NCI-H774 (cell line): ENCODE measurements at regions not wholly inside any gene's neighbourhood (a gene's known extent, or its start where the extent isn't known, plus 50 kb on each side); places are given as distances from the start of the nearest gene placed in this dataset.
"Not testable (repeated sequence)": the region's sequence is repeated elsewhere in the genome, so short reads cannot be mapped to it uniquely, and the experiment has no call there.

Experiments
- DNase-seq: peaks from one replicate; lab custom pipeline; 2025; lab: John Stamatoyannopoulos, UW

DNA sequence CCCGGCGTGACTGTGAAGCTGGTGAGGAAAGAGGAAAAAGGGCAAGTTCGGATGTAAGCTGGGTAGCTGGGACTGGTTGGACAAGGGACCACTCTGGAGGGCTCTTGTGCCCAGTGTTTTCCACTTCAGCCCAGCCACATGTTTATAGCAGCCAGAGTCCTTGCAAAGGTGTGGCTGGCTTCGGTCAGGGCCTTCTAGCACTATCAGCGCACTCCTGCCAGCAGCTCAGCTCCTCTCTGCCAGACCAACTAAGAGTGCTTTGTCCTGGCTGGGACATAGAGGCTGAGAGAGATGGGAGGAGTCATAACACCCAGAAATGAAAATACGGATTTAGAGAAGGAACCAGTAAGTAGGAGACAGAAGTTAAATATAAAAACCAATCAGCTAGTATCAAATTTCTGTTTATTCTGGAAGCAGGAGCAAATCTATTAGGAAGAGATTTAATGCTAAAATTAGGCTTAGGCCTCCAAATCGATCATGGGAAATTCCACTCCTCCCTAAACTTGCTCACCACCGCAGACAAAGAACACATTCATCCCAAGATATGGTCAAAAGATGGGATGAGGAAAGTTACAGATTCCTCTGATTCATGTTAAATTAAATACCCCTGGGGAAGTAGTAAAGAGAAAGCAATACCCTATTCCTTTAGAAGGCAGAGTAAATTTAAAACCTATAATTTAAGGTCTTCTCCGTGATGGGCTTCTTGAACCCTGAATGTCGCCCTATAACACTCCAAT, 135.0 kb downstream of the RALA start:
- no peak for DNase-seq

DNA sequence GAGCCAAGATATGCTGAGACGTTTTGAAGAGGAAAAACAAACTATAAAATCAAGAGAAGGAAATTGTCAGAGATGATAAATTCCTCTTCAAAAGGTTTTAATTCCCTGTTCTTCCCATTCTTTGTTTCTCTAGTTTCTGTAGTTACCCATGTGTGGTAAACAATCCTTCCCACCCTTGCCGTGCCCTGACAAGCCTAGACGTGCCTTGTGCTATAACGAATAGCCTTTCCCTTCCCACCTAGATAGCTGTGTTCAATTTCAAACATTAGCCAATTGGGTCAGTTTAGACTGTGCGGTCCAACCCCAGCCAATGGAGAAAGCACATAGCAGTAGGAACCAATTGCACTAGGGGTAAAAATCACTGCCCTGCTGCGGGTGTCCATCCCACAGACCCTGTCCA, 138.1 kb downstream of the RALA start:
- DNase-seq: no peak

DNA sequence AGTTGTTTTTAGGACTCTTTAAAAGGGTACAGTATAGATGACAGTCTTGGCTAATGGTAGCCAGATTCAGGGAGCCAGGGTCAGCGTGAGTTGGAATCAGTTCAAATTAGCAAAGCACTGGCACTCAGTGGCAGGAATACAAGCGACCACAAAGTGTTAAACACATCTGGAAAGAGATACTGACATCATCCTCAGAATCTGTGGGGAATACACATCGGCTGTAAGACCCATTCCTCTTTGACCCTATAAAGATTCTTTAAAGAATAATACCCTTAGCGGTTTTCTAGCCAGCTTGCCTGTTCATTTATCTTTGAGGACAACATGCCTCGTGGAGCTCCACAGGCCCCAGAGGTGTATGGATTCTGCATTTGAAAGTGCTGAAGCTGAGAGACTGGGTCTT, 139.1 kb downstream of the RALA start:
- DNase-seq: not testable (repeated sequence)

DNA sequence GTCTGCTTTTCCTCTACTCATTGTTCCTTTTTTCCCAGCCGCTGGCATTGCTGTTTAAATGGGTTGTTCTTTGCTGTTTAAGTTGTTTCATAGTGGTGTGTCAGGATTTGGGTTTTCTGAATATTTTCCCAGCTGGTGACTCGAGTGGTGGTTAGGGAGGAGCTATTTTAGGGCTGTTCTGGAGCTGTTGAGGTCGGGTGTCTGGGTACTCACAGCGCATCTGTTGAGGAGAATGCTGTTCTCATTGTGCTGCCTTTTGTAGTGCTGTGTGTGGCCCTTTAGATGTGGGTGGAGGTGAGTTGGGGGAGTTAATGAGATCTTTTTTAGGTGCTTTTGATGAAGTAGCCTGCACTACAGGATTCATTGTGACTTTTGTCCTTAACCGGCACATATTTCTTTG, 139.5 kb downstream of the RALA start:
- not testable (repeated sequence) for DNase-seq

DNA sequence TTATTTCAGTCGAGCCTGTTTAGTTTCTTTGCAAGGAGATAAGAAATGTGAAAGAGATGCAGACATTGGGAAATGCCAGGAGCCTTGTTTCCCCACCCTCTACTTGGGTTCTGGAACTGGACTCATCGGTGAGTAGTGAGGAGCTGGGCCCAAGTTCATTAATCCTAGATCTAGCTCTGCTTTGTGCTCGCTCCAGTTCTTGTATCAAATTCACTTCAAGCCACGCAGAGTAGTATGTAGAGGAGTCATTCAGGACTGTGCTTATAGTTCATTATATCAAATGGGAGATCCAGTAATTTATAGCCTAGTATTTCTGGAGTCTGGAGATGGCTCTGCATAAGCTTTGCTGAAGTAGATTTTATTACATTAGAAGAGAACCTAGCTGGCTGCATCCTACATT, 142.5 kb downstream of the RALA start:
- DNase-seq: not testable (repeated sequence)

DNA sequence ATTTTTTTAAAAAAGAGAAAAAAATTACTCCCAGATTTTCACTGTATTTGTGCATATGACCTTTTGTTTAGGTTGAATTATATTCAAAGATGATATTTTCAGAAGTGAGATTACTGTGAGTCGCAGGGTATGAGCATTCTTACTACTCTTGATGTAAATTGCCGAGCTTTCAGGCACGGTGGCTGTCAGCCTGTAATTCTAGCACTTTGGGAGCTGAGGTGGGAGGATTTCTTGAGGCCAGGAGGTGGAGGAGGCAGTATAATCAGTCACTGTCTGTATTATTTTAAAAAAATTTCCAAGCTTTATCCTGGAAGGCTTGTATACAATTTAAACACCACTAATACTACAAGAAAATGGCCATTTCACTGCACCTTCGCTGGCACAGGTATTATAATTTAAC, 145.1 kb downstream of the RALA start:
- not testable (repeated sequence) for DNase-seq

DNA sequence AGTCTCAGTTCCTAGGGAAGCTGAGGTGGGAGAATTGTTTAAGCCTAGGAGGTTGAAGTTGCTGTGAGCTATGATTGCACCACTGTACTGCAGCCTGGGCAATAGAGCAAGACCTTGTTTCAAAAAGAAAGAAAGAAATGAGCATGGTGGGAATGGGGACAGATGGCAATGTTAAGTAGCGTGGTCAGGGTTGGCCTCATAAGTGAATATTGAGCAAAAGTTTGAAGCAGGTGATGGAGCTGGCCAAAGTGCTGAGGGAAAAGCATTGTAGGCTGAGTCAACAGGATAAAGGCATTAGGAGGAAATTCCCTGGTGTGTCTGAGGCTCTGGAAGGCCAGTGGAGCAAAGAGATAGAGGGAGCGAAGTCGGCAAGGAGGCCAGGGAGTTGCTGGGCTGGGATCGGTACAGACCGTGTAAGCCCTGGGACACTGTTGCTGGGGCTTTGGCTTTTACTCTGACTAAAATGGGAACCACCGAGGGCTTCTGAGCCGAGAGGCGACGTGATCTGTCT, 151.0 kb downstream of the RALA start:
- DNase-seq: not testable (repeated sequence)

DNA sequence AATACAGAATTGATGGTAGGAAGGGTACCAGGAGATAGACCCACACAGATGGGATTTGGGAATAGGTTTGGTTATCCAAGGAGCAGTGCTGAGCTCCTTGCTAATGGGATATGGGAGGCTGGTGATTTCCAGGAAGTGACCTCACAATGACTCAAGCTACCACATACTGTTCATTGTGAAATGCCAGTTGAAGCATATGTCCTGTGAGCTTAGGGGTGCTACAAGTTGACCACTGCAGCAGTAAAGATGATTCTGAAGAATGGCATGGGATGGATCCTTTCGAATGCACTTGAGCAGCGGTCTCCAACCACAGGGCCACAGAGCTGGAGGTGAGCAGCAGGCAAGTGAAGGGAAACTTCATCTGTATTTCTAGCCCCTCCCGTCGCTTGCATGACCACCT, 158.2 kb downstream of the RALA start:
- DNase-seq: not testable (repeated sequence)

DNA sequence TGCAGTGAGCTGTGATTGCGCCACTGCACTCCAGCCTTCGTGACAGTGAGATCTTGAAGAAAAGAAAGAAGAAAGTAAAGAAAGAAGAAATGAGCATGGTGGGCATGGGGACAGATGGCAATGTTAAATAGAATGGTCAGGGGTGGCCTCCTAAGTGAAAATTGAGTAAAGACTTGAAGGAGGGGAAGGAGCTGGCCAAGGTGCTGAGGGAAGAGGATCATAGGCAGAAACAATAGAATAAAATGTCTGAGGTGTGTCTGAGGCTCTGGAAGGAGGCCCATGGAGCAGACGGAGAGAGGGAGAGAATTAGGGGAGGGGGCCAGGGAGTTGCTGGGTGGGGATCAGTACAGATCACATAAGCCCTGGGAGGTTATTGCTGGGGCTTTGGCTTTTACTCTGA, 163.1 kb downstream of the RALA start:
- not testable (repeated sequence) for DNase-seq

DNA sequence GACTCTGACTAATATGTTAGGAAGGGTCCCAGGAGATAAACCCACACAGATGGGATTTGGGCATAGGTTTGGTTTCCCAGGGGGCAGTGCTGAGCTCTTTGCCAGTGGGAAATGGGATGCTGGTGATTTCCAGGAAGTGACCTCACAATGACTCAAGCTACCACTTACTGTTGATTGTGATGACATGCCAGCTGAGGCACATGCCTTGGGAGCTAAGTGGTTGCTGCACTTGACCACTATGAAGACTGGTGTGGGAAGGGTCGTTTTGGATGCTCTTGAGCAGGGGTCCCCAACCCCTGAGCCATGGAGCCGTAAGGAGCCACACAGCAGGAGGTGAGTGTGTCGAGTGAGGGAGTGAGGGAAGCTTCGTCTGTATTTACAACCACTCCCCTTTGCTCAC, 159.0 kb upstream of the CDK13 start:
- DNase-seq: not testable (repeated sequence)

DNA sequence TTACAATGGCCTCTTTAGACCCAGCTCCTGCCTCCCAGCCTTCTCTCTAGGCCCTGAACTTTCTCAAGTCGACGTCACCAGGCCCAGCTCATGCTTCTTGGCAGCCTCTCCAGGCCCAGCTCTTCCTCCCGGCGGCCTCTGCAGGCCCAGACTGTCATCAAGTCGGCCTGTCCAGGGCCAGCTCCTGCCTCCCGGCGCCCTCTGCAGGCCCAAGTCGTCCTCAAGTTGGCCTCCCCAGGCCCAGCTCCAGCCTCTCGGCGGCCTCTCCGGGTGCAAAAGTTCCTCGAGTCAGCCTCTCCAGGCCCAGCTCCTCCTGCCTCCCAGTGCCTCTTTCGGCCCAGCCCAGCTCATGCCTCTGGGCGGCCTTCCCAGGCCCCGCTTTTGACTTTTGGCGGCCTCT, 158.1 kb upstream of the CDK13 start:
- not testable (repeated sequence) for DNase-seq

DNA sequence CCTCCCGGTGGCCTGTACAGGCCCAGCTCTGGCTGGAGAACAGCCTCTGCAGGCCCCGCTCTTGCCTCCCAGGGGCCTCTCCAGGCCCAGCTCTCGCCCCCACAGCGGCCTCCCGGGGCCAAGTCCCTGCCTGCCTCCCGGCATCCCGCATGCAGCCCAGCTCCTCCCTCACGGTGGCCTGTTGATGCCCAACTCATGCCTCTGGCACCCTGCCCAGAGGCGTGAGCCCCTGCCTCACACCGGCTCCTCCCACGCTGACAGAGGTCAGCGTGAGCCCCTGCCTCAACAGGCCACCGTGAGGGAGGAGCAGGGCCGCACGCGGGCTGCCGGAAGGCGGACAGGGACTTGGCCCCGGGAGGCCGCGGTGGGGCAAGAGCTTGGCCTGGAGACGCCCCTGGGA, 157.0 kb upstream of the CDK13 start:
- DNase-seq: not testable (repeated sequence)

DNA sequence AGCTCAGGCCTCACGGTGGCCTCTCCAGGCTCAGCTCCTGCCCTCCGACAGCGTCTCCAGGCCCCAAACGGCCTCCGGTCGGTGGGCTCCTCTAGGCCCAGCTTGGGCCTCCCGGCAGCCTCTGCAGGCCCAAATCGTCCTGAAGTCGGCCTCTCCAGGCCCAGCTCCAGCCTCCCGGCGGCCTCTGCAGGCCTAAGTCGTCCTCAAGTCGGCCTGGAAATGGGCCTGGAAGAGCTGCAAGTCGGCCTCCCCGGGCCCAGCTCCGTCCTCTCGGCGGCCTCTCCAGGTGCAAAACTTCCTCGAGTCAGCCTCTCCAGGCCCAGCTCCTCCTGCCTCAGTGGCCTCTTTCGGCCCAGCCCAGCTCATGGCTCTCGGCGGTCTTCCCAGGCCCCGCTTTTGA, 156.2 kb upstream of the CDK13 start:
- DNase-seq: not testable (repeated sequence)

DNA sequence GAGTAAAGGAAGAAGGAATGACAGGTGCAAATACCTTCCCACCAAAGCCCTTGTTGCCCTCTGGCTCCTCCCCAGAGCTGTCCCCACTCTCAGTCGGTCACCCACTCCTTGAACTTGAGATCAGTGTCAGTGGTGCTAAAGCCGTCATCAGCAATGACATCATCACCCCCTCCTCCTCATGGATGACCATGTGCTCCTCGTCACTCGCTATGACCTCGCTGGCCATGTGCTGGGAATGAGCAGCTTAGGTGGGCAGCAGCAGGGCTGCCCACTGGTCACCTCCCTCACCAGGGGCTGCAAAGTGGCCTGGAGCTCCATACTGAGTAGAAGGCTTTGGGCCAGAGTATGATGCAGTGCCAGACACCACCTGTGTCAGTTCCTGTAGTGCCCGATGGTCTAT, 153.1 kb upstream of the CDK13 start:
- DNase-seq: not testable (repeated sequence)

DNA sequence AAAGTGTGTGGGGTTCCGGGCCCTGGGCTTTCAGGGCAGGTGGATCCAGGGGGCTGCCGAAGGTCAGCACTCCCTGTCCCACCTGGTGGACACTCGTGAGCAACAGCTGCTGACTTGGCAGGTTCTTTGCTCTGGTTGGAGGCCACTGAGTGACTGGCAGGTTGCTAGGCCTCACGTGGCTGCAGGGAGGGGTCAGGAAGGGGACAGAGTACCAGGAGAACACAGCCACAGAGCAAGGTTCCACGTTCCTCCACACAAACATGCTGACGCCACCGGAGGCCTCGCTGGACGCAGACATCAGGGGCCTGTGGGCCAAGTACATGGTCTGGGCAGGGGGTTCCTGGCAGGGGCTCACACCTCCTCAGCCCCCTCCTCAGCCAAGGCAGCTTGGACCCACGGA, 152.0 kb upstream of the CDK13 start:
- DNase-seq: not testable (repeated sequence)

DNA sequence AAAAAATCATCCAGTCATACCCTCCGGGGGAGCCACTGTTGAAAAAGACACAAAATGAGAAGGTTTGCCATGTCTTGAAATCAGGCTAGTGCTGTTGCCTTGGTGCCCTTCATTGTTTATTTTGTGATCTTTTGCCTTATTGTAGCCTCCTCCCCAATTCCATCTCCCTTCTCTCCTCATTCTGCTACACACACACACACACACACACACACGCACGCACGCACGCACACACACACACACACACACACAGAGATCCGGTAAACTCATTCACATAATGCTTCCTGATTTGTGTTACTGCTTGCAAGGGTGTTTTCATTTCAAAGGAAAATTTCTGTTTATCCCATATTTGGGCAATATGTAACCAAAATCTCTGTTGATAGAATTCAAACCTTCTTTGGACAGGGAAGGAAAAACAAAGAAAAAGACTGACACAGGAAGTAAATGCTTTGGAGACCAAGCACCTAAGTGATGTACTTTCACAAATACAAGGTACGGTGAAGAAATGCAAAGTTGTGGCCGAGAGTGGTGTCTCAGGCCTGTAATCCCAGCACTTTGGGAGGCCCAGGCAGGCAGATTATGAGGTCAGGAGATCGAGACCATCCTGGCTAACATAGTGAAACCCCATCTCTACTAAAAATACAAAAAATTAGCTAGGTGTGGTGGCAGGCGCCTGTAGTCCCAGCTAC, 141.1 kb upstream of the CDK13 start:
- no peak for DNase-seq

DNA sequence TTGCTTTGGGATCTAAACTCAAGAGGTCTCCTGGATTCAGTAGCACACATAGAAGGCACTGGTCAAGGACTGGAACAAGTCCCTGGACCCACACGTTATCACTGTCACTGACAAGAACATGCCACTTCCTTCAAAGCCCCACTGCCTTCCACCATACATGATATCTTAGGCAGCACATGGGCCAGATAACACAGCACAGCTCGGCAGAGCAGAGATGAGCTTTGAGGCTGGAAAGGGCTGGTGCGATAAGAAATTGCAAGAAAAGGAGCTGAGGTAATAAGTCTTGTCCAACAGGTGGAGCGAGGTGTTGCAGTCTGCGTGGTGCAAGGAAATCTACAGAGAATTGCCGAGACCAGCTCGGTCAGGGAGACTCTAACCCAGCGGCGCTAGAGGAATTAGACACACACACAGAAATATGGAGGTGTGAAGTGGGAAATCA, 139.8 kb upstream of the CDK13 start:
- no peak for DNase-seq

DNA sequence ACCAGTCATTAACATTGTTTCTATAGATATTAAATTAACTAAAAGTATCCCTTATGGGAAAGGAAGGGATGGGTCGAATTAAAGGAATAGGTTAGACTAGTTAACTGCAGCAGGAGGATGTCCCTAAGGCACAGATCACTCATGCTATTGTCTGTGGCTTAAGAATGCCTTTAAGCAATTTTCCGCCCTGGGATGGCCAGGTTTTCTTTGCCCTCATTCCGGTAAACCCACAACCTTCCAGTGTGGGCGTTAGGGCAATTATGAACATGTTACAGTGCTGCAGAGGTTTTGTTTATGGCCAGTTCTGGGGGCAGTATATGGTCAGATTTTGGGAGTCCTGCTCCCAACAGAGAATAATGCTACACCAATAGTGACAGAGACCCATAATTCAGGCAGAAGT, 139.3 kb upstream of the CDK13 start:
- DNase-seq: no peak

DNA sequence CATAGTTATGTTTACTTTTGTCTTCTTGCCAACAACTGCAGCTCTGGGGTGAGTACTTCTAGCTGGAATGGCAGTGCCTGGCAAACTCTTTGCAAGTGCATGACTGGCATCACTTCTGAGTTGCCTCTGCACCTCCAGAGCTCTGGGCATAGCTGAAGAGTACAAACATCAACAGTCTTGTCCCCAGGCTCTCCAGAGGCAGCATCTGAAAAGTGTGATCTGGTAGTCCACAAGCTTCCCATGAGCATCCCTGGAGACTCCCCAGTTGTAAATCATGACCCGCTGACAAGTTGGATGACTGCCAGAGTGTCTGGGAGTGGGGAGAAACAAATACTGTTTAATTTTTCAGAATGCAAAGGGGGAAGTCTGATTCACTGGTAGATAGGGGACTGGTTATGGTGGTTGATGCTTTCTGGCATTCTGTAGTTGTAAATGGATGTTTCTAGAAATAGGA, 138.9 kb upstream of the CDK13 start:
- no peak for DNase-seq

DNA sequence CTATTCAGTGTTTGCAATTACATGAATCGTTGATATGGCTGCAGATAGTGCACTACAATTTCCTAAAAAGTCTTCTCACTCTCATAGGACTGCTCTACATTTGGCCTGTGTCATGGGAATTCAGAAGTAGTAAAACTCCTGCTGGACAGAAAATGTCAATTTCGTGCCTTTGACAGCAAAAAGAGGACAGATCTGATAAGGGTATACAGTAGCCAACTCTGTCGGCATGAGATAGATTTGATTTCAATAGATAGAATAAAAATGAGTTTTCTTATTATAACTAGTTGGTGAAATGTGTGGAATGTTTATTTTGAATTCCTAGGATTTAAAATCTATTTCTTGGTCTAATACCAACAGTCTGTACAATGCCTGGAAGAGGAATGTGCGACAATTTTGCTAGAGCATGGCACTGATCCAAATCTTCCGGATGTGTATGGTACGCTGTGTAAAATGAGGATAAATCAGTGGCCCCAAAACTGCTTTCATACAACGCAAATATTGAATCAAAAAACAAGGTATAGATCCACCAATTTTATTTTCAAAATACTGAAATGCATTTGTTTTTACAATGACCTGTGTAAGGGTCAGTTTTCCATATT, 133.5 kb upstream of the CDK13 start:
- DNase-seq: no peak

DNA sequence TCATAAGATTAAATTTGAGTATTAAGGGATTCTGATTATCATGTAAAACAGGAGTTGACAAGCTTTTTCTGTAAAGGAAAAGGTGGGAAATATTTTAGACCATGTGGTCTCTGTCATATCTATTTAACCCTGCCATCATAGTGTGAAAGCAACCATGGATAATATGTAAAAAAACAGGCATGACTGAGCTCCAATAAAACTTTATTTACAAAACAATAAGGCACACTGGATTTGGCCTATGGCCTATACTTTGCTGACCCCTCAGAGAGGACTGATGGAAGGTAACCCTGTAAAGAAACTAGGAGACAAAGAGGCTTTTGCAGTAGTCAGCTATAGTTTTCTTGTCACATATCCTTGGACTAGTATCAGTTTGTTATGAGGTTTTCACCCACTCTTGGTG, 130.5 kb upstream of the CDK13 start:
- DNase-seq: no peak

DNA sequence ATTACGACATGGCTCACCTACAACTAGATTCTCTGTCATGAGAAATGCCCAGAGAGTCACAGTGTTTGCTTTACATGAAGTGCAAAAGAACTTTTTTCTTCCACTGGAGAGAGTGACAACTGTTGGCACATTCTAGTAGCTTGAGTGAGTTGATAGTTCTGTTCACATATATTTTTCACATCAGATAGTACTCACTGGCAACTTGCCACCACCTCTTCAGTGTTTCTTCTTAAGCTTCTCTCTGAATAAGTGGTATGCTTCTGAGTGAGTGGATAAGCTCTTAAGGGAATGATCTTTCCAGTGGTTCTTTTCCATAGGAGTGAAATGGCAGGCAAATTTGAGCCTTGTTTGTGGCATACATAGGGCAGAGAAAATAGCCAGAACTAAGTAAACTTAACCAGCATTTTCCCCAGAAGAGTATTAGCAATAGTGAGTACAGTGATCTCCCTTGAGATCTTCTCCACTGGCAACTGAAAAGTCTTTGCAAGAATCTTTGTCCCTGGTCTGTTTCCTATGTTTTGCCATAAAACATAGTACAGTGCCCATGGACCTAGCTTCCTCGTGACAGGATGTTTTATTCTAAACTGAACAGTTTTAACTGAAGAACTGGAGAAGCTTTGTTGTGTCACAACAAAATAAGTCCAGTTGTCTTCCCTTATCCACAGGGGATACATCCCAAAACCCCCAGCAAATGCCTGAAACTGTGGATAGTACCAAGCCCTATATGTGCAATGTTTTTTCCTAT, 125.4 kb upstream of the CDK13 start:
- DNase-seq: no peak
